Panc1 (cell line): ENCODE measurements at regions not wholly inside any gene's neighbourhood (a gene's known extent, or its start where the extent isn't known, plus 50 kb on each side); places are given as distances from the start of the nearest gene placed in this dataset.

ENCODE experiments used
- ATAC-seq: fragments of 200-7000 bp; cut with Tn5 transposase; 2 replicates; pipeline ENCODE4 v1.9.1; 2020; ENCODE audit warnings: mild to moderate bottlenecking, moderate library complexity
- BruUV-seq: library from RNA; stranded (reverse); fragments of 400-500 nt; replicated peaks from 2 replicates; lab custom pipeline; 2021; lab: Mats Ljungman, UMichigan
- CTCF ChIA-PET: fragments of 300-600 bp; sonication (Branson Sonifier 250); formaldehyde crosslinking; loops from one replicate; lab custom pipeline; 2022; ENCODE audit warnings: antibody characterized with exemption; lab: Charles Lee
- POLR2A ChIA-PET: fragments of 300-600 bp; sonication (Branson Sonifier 250); formaldehyde crosslinking; loops from one replicate; lab custom pipeline; 2022; ENCODE audit warnings: antibody characterized with exemption; lab: Charles Lee
- DNase-seq: peaks from one replicate; pipeline ENCODE4 v3.0.0-alpha.2; 2010; ENCODE audit warnings: low read depth, low spot score
- H3K27ac ChIP-seq: 2 replicates; pipeline ENCODE4 v1.5.1; 2011; ENCODE audit warnings: mild to moderate bottlenecking, low read length, inconsistent platforms
- H3K27me3 ChIP-seq: fragments of 200-500 bp; sonication (Bioruptor generic); 2 replicates; pipeline ENCODE4 v1.6.0; 2014; ENCODE audit warnings: low read length, inconsistent platforms; ENCODE audit not compliant: control insufficient read depth, insufficient read depth
- H3K36me3 ChIP-seq: fragments of 200-500 bp; sonication (Bioruptor generic); 2 replicates; pipeline ENCODE4 v1.5.1; 2014; ENCODE audit warnings: inconsistent platforms, mild to moderate bottlenecking, low read length, moderate library complexity; ENCODE audit not compliant: control insufficient read depth, insufficient read depth
- H3K4me1 ChIP-seq: 2 replicates; pipeline ENCODE4 v1.5.1; 2011; ENCODE audit warnings: inconsistent platforms, mild to moderate bottlenecking, low read length, moderate library complexity; ENCODE audit not compliant: control insufficient read depth, insufficient read depth
- H3K4me3 ChIP-seq, 2 experiments: 2 replicates each; pipeline ENCODE4 v1.5.1; 2011 to 2012; ENCODE audit warnings: low read depth in 2 of 2, low read length in 2 of 2, mild to moderate bottlenecking in 2 of 2, inconsistent platforms in 1 of 2, moderate library complexity in 1 of 2
- H3K9me3 ChIP-seq: fragments of 200-500 bp; sonication (Bioruptor generic); 2 replicates; pipeline ENCODE4 v1.5.1; 2014; ENCODE audit warnings: low read depth, mild to moderate bottlenecking, inconsistent platforms, low read length, moderate library complexity; ENCODE audit not compliant: control insufficient read depth, insufficient read depth
- POLR2AphosphoS5 ChIP-seq: IDR thresholded peaks from 2 replicates; pipeline ENCODE4 v1.6.1; 2012; ENCODE audit warnings: mild to moderate bottlenecking, low read depth, low read length, moderate library complexity
- SIN3A ChIP-seq: IDR thresholded peaks from 2 replicates; pipeline ENCODE4 v1.6.1; 2012; ENCODE audit warnings: low read depth, mild to moderate bottlenecking, low read length, moderate library complexity, borderline replicate concordance; ENCODE audit not compliant: insufficient read depth
- TCF7L2 ChIP-seq: IDR thresholded peaks from 2 replicates; pipeline ENCODE4 v1.6.1; 2011; ENCODE audit warnings: mild to moderate bottlenecking, low read depth, low read length, inconsistent platforms
- in situ Hi-C: cut with HindIII; loops from 2 replicates; pipeline ENCODE4 v1.10.0; 2016; ENCODE audit warnings: low sequenced_read_pairs, low pct_unique_long_range_greater_than_20kb
- intact Hi-C: fragments of 100-400 bp; cut with micrococcal nuclease; formaldehyde crosslinking; loops from one replicate; pipeline ENCODE4 v1.10.0; 2022; ENCODE audit not compliant: unreplicated experiment
- TF ChIP-seq, protein P1 (sequence below), 2 experiments: IDR thresholded peaks; 2 replicates each; pipeline ENCODE4 v1.6.1; 2011 to 2012; ENCODE audit warnings: low read depth in 2 of 2, control low read depth in 1 of 2, low read length in 1 of 2, mild to moderate bottlenecking in 1 of 2, moderate library complexity in 1 of 2; ENCODE audit not compliant: insufficient read depth in 1 of 2
- TF ChIP-seq, protein P2 (sequence below): fragments of 450-650 bp; IDR thresholded peaks from 2 replicates; pipeline ENCODE4 v1.5.1; 2017; ENCODE audit warnings: mild to moderate bottlenecking

DNA sequence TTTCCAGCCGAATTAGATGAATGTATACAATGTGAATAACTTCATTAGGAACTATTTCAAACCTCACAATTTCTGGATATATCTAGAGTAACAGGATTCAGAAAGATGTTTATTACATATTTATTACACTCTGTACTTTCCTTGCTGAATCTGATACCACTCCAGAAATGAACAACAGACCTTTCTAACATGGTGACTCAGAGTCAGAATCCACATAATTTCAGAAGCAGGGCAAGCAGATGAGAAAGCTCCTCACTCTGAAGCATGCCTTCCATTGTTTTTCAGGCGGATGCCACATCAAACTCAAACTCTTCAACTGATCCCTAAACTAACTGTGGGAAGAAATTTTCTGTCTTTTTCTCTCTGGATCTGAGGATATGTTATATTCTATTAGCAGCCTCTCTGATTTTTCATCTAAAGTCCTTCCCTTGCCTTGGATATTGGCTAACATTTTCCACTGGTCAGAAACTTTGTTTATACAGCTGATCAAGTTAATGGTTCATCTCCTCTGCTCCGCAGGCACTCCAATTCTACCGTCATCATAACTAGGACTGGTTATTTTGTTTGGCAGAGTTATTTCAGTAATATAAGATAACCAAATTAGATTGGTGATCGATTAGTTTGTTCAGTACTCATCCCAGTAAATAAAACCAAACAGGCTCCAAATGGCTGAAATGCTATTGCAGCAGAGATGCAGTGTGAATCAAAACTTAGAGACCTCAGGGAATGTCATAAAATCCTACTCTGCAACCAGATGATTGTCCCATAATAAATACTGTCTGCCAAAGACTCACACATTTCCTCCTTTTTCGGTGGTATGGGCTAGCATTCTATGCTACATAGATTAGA lies 556.0 kb downstream of the EBF1 start:
- POLR2A ChIA-PET: no interaction called here
- Histone ChIP-seq H3K27me3 (no peaks in the 10 kb centered on the region), H3K27ac (no peak overlapping the region), H3K4me1 (no peaks in the 10 kb centered on the region), H3K4me3 (no peak overlapping the region), H3K36me3 (no peaks in the 10 kb centered on the region), H3K9me3 (no peaks in the 10 kb centered on the region)
- CTCF ChIA-PET: no interaction called here
- TF ChIP-seq TCF7L2 (no peak), SIN3A (no peak), POLR2AphosphoS5 (no peak)
- TF ChIP-seq, protein P1, sequence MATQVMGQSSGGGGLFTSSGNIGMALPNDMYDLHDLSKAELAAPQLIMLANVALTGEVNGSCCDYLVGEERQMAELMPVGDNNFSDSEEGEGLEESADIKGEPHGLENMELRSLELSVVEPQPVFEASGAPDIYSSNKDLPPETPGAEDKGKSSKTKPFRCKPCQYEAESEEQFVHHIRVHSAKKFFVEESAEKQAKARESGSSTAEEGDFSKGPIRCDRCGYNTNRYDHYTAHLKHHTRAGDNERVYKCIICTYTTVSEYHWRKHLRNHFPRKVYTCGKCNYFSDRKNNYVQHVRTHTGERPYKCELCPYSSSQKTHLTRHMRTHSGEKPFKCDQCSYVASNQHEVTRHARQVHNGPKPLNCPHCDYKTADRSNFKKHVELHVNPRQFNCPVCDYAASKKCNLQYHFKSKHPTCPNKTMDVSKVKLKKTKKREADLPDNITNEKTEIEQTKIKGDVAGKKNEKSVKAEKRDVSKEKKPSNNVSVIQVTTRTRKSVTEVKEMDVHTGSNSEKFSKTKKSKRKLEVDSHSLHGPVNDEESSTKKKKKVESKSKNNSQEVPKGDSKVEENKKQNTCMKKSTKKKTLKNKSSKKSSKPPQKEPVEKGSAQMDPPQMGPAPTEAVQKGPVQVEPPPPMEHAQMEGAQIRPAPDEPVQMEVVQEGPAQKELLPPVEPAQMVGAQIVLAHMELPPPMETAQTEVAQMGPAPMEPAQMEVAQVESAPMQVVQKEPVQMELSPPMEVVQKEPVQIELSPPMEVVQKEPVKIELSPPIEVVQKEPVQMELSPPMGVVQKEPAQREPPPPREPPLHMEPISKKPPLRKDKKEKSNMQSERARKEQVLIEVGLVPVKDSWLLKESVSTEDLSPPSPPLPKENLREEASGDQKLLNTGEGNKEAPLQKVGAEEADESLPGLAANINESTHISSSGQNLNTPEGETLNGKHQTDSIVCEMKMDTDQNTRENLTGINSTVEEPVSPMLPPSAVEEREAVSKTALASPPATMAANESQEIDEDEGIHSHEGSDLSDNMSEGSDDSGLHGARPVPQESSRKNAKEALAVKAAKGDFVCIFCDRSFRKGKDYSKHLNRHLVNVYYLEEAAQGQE (IDR thresholded peaks at IDR 0.05; ENCODE audit: insufficient read depth in 1 of 2, low read depth in 2 of 2, low read length in 1 of 2): no peak
- TF ChIP-seq, protein P2, sequence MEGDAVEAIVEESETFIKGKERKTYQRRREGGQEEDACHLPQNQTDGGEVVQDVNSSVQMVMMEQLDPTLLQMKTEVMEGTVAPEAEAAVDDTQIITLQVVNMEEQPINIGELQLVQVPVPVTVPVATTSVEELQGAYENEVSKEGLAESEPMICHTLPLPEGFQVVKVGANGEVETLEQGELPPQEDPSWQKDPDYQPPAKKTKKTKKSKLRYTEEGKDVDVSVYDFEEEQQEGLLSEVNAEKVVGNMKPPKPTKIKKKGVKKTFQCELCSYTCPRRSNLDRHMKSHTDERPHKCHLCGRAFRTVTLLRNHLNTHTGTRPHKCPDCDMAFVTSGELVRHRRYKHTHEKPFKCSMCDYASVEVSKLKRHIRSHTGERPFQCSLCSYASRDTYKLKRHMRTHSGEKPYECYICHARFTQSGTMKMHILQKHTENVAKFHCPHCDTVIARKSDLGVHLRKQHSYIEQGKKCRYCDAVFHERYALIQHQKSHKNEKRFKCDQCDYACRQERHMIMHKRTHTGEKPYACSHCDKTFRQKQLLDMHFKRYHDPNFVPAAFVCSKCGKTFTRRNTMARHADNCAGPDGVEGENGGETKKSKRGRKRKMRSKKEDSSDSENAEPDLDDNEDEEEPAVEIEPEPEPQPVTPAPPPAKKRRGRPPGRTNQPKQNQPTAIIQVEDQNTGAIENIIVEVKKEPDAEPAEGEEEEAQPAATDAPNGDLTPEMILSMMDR: no peak
- intact Hi-C loops (no loop called here), in situ Hi-C loops (no loop called here)
- no peak for DNase-seq
- no TSS peak for BruUV-seq
- no peak for ATAC-seq

DNA sequence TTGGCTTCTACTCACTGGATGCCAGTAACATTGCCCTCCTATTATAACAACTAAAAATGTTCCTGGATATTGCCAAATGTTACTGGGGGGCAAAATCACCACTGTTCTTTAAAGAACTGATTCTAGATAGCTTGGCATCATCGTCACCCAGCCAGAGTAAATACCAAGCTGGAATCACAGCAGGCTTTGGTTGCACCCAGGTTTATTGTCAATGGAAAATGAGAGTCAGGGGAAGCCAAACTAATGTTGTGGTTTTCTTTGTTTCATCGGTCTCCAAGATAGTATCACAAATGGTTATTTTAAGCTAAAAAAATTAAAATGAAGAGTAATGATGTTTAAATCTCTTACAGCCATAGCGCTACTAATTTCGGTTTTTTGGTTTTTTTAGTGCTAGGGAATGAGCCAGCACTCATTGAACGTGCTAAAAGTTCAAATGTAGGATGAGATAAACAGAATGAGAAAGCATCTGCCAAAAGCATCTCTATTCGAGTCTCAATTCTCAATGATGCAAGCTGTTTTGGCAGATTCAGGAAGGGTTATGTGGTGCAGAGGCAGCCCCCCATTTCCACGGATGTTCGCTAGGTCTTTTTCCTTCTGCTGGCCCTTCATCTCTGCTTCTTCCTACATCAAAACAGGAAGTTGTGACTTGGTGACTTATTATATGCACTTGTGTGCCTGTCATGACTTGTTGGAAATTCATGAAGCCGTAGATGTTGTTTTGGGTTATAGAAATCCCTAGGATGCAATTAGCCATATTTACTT lies 558.0 kb downstream of the EBF1 start:
- ATAC-seq (no peak), DNase-seq (no peak)
- Histone ChIP-seq H3K36me3 (no peaks in the 10 kb centered on the region), H3K9me3 (no peaks in the 10 kb centered on the region), H3K4me1 (no peaks in the 10 kb centered on the region), H3K4me3 (no peak overlapping the region), H3K27me3 (no peaks in the 10 kb centered on the region), H3K27ac (no peak overlapping the region)
- ChIA-PET POLR2A (no interaction called here), CTCF (no interaction called here)
- TF ChIP-seq, protein P2: no peak
- TF ChIP-seq SIN3A (no peak), TCF7L2 (no peak), POLR2AphosphoS5 (no peak)
- TF ChIP-seq, protein P1 (IDR thresholded peaks at IDR 0.05; ENCODE audit: insufficient read depth in 1 of 2, low read depth in 2 of 2, low read length in 1 of 2): no peak
- no TSS peak for BruUV-seq
- in situ Hi-C loops: no loop called here
- intact Hi-C loops: no loop called here
